H1 (cell line): ENCODE measurements at regions not wholly inside any gene's neighbourhood (a gene's known extent, or its start where the extent isn't known, plus 50 kb on each side); places are given as distances from the start of the nearest gene placed in this dataset.

Experiments used
- CTCF ChIA-PET: fragments of 300-600 bp; sonication (Branson Sonifier 250); formaldehyde crosslinking; loops from one replicate; lab custom pipeline; 2021; ENCODE audit not compliant: partially characterized antibody; lab: Charles Lee
- POLR2A ChIA-PET: fragments of 300-600 bp; sonication (Branson Sonifier 250); formaldehyde crosslinking; loops from one replicate; lab custom pipeline; 2021; ENCODE audit warnings: inconsistent platforms; ENCODE audit not compliant: partially characterized antibody; lab: Charles Lee
- DNase-seq, 2 experiments: peaks; one replicate each; pipeline versions ENCODE4 v3.0.0 to v3.0.0-alpha.2; 2010 to 2022; ENCODE audit warnings: low spot score in 2 of 2, low read depth in 1 of 2, mixed read lengths in 1 of 2
- FAIRE-seq: peaks from 2 replicates; lab custom pipeline; 2011; peaks lifted over from hg19 to GRCh38; lab: Jason Lieb, UNC
- H2AFZ ChIP-seq: 2 replicates; pipeline ENCODE4 v1.8.1; 2012; ENCODE audit warnings: low read length, inconsistent platforms
- H2AK5ac ChIP-seq: 2 replicates; pipeline ENCODE4 v1.6.1; 2013; ENCODE audit warnings: low read depth, low read length
- H2BK120ac ChIP-seq: replicated peaks from 2 replicates; pipeline ENCODE3; 2013; ENCODE audit warnings: low read depth, low read length, inconsistent platforms
- H2BK12ac ChIP-seq: 2 replicates; pipeline ENCODE4 v1.6.1; 2013; ENCODE audit warnings: low read depth, low read length
- H2BK15ac ChIP-seq: 2 replicates; pipeline ENCODE4 v1.6.1; 2013; ENCODE audit warnings: low read length
- H2BK20ac ChIP-seq: 2 replicates; pipeline ENCODE4 v1.6.1; 2013; ENCODE audit warnings: low read length
- H2BK5ac ChIP-seq: 2 replicates; pipeline ENCODE4 v1.6.1; 2013; ENCODE audit warnings: low read depth, low read length
- H3K14ac ChIP-seq: 2 replicates; pipeline ENCODE4 v1.6.1; 2013; ENCODE audit warnings: inconsistent platforms; ENCODE audit not compliant: insufficient read length
- H3K18ac ChIP-seq: 2 replicates; pipeline ENCODE4 v1.6.1; 2013; ENCODE audit warnings: low read length; ENCODE audit errors: extremely low read depth
- H3K23ac ChIP-seq: 2 replicates; pipeline ENCODE4 v1.6.1; 2013; ENCODE audit warnings: inconsistent platforms; ENCODE audit not compliant: insufficient read length
- H3K23me2 ChIP-seq: 2 replicates; pipeline ENCODE4 v1.6.1; 2013; ENCODE audit warnings: low read depth, low read length
- H3K27ac ChIP-seq: 2 replicates; pipeline ENCODE4 v1.6.1; 2011; ENCODE audit warnings: low read depth, low read length, inconsistent platforms
- H3K27me3 ChIP-seq, 4 experiments: replicated peaks in 1 of 4; 1 replicate in 1 of 4; 2 replicates in 3 of 4; pipeline versions ENCODE4 v1.6.1 to v1.8.1; 2011 to 2013; ENCODE audit warnings: low read length in 3 of 4, mild to moderate bottlenecking in 3 of 4, inconsistent platforms in 2 of 4, mixed read lengths in 2 of 4, moderate library complexity in 1 of 4; ENCODE audit not compliant: control insufficient read depth in 3 of 4, insufficient read depth in 3 of 4; ENCODE audit errors: extremely low read depth in 1 of 4
- H3K36me3 ChIP-seq, 4 experiments: 2 replicates each; pipeline versions ENCODE4 v1.6.1 to v1.8.1; 2011 to 2013; ENCODE audit warnings: mild to moderate bottlenecking in 4 of 4, low read length in 3 of 4, moderate library complexity in 2 of 4, control low read depth in 1 of 4, inconsistent platforms in 1 of 4; ENCODE audit not compliant: insufficient read depth in 4 of 4, control insufficient read depth in 2 of 4
- H3K4ac ChIP-seq: replicated peaks from 2 replicates; pipeline ENCODE3; 2013; ENCODE audit warnings: low read length, low read depth, mixed read lengths, inconsistent platforms; ENCODE audit not compliant: insufficient read length
- H3K4me1 ChIP-seq, 4 experiments: replicated peaks in 1 of 4; 1 replicate in 1 of 4; 2 replicates in 3 of 4; pipeline versions ENCODE4 v1.6.1 to v1.8.1; 2011 to 2013; ENCODE audit warnings: low read length in 3 of 4, inconsistent platforms in 2 of 4, mixed read lengths in 1 of 4; ENCODE audit not compliant: insufficient read depth in 4 of 4, control insufficient read depth in 3 of 4
- H3K4me2 ChIP-seq, 2 experiments: 2 replicates each; pipeline versions ENCODE4 v1.6.1 to v1.8.1; 2011 to 2013; ENCODE audit warnings: low read depth in 2 of 2, low read length in 2 of 2, control low read depth in 1 of 2, inconsistent platforms in 1 of 2, mild to moderate bottlenecking in 1 of 2; ENCODE audit not compliant: insufficient read depth in 1 of 2
- H3K4me3 ChIP-seq, 4 experiments: fragments of 200-600, 300-600 bp in 1 of 4; sonication (generic), shearing (Covaris generic), sonication (Bioruptor Twin) in 1 of 4; 2 replicates each; pipeline versions ENCODE4 v1.5.1 to v1.8.1; 2011 to 2016; ENCODE audit warnings: low read length in 4 of 4, low read depth in 3 of 4, control low read depth in 2 of 4, inconsistent platforms in 2 of 4, mild to moderate bottlenecking in 2 of 4, mixed read lengths in 1 of 4, moderate library complexity in 1 of 4; ENCODE audit not compliant: insufficient read depth in 2 of 4; ENCODE audit errors: extremely low read depth in 1 of 4
- H3K56ac ChIP-seq: replicated peaks from 2 replicates; pipeline ENCODE3; 2013; ENCODE audit warnings: low read depth, mild to moderate bottlenecking, mixed read lengths, low read length, inconsistent platforms; ENCODE audit not compliant: insufficient read length
- H3K79me1 ChIP-seq: 2 replicates; pipeline ENCODE4 v1.6.1; 2013; ENCODE audit warnings: low read depth, low read length, control low read depth
- H3K79me2 ChIP-seq, 2 experiments: 2 replicates each; pipeline versions ENCODE4 v1.6.1 to v1.8.1; 2012 to 2013; ENCODE audit warnings: low read length in 2 of 2, mild to moderate bottlenecking in 2 of 2, inconsistent platforms in 1 of 2; ENCODE audit not compliant: insufficient read depth in 2 of 2, control insufficient read depth in 1 of 2
- H3K9ac ChIP-seq, 4 experiments: replicated peaks in 1 of 4; 1 replicate in 1 of 4; 2 replicates in 3 of 4; pipeline versions ENCODE4 v1.6.1 to v1.8.1; 2011 to 2013; ENCODE audit warnings: low read depth in 3 of 4, low read length in 3 of 4, control low read depth in 2 of 4, mild to moderate bottlenecking in 2 of 4, moderate library complexity in 2 of 4, inconsistent platforms in 1 of 4; ENCODE audit errors: extremely low read depth in 1 of 4
- H3K9me3 ChIP-seq, 2 experiments: 2 replicates each; pipeline versions ENCODE4 v1.6.1 to v1.8.1; 2012 to 2013; ENCODE audit warnings: mild to moderate bottlenecking in 2 of 2, moderate library complexity in 2 of 2, control low read depth in 1 of 2, inconsistent platforms in 1 of 2, low read depth in 1 of 2, low read length in 1 of 2, mixed read lengths in 1 of 2; ENCODE audit not compliant: insufficient read depth in 2 of 2
- H4K20me1 ChIP-seq, 2 experiments: replicated peaks in 1 of 2; 2 replicates each; pipeline versions ENCODE3 to v1.8.1; 2011 to 2013; ENCODE audit warnings: inconsistent platforms in 2 of 2, low read length in 2 of 2, mild to moderate bottlenecking in 1 of 2; ENCODE audit not compliant: insufficient read depth in 2 of 2, control insufficient read depth in 1 of 2
- H4K5ac ChIP-seq: 2 replicates; pipeline ENCODE4 v1.6.1; 2013; ENCODE audit warnings: low read length, low read depth, mixed read lengths, inconsistent platforms; ENCODE audit not compliant: insufficient read length
- H4K8ac ChIP-seq: 2 replicates; pipeline ENCODE4 v1.8.0; 2013; ENCODE audit warnings: mild to moderate bottlenecking, moderate library complexity, low read length, inconsistent platforms; ENCODE audit not compliant: insufficient read depth; ENCODE audit errors: extremely low read depth
- H4K91ac ChIP-seq: replicated peaks from 2 replicates; pipeline ENCODE3; 2013; ENCODE audit warnings: low read length, mixed read lengths, inconsistent platforms; ENCODE audit not compliant: insufficient read length
- ATF2 ChIP-seq: IDR thresholded peaks from 2 replicates; pipeline ENCODE4 v1.6.1; 2012; ENCODE audit warnings: low read length, inconsistent platforms
- ATF3 ChIP-seq: IDR thresholded peaks from 2 replicates; pipeline ENCODE4 v1.6.1; 2011; ENCODE audit warnings: low read depth, mild to moderate bottlenecking, low read length; ENCODE audit not compliant: insufficient read depth
- BACH1 ChIP-seq: IDR thresholded peaks from 2 replicates; pipeline ENCODE4 v1.6.1; 2012; ENCODE audit warnings: low read length, improper control_type of control experiment
- CBX5 ChIP-seq: fragments of 300-800, 300-1000 bp; sonication (generic); IDR thresholded peaks from 2 replicates; pipeline ENCODE4 v1.7.1; 2016; ENCODE audit warnings: antibody characterized with exemption, low read length, low read depth
- CEBPB ChIP-seq: IDR thresholded peaks from 2 replicates; pipeline ENCODE4 v1.6.1; 2012; ENCODE audit warnings: low read depth, low read length
- CHD1 ChIP-seq: IDR thresholded peaks from 2 replicates; pipeline ENCODE4 v1.6.1; 2012; ENCODE audit warnings: low read depth, low read length, improper control_type of control experiment
- GABPA ChIP-seq: IDR thresholded peaks from 2 replicates; pipeline ENCODE4 v1.6.1; 2011; ENCODE audit warnings: mild to moderate bottlenecking, low read length, moderate library complexity, borderline replicate concordance; ENCODE audit not compliant: insufficient read depth
- POLR2A ChIP-seq, 2 experiments: IDR thresholded peaks; 1 replicate in 1 of 2; 2 replicates in 1 of 2; pipeline ENCODE4 v1.6.1; 2011; ENCODE audit warnings: low read depth in 2 of 2, low read length in 2 of 2, mild to moderate bottlenecking in 2 of 2; ENCODE audit errors: control extremely low read depth in 1 of 2
- RFX5 ChIP-seq: IDR thresholded peaks from 2 replicates; pipeline ENCODE4 v1.6.1; 2011; ENCODE audit warnings: low read depth, low read length, improper control_type of control experiment, borderline replicate concordance
- SIN3A ChIP-seq, 2 experiments: IDR thresholded peaks in 1 of 2; conservative IDR thresholded peaks in 1 of 2; 2 replicates each; pipeline ENCODE4 v1.6.1; 2011 to 2012; ENCODE audit warnings: low read length in 2 of 2, improper control_type of control experiment in 1 of 2, low read depth in 1 of 2, mild to moderate bottlenecking in 1 of 2
- SP4 ChIP-seq: IDR thresholded peaks from 2 replicates; pipeline ENCODE4 v1.6.1; 2012; ENCODE audit warnings: low read length, inconsistent platforms
- TCF12 ChIP-seq: IDR thresholded peaks from 2 replicates; pipeline ENCODE4 v1.6.1; 2011; ENCODE audit warnings: low read depth, mild to moderate bottlenecking, low read length
- TEAD4 ChIP-seq: IDR thresholded peaks from 2 replicates; pipeline ENCODE4 v1.6.1; 2012; ENCODE audit warnings: low read depth, low read length, inconsistent platforms, mixed read lengths
- WGBS, 2 experiments: shearing (Covaris generic) in 1 of 2; methylation state at CpG; one replicate each; pipeline versions ENCODE4 v1.1.6 to v1.1.7; 2013 to 2015; ENCODE audit warnings: low lambda C conversion rate in 2 of 2, mixed read lengths in 2 of 2, inconsistent platforms in 1 of 2, low coverage in 1 of 2, missing lambda C conversion rate in 1 of 2; ENCODE audit not compliant: insufficient replicate concordance in 2 of 2, insufficient coverage in 1 of 2, insufficient read length in 1 of 2; ENCODE audit errors: extremely low coverage in 1 of 2, missing lambda C conversion rate in 1 of 2; 5-methylcytosine and 5-hydroxymethylcytosine counted together

GRCh38 chr14:84726471-84726870 is 803.5 kb upstream of the FLRT2 start:
- no peak overlapping the region for H2BK15ac ChIP-seq
- POLR2A ChIA-PET = no interaction called here
- no peak overlapping the region for H3K23ac ChIP-seq
- H3K79me1 ChIP-seq = no peaks in the 10 kb centered on the region
- H3K36me3 ChIP-seq = no peaks in the 10 kb centered on the region
- H4K5ac ChIP-seq = no peak overlapping the region
- no peak overlapping the region for H2AK5ac ChIP-seq
- CTCF ChIA-PET = interaction anchor here (0.6 kb wide), 1 partner anchor 26 kb away, joined by 3 read pairs; no protein-coding TSS in a partner anchor
- H2AFZ ChIP-seq = no peak overlapping the region
- H3K27ac ChIP-seq = no peak overlapping the region
- H4K20me1 ChIP-seq = no peaks in the 10 kb centered on the region
- H3K14ac ChIP-seq = no peak overlapping the region
- no peak overlapping the region for H2BK5ac ChIP-seq
- no peak overlapping the region for H3K56ac ChIP-seq
- no peak overlapping the region for H4K91ac ChIP-seq
- H3K18ac ChIP-seq = no peak overlapping the region
- no peak overlapping the region for H2BK12ac ChIP-seq
- WGBS, 2 experiments = 93% methylated on average over 4 of the region's 4 CpGs; no CpG with 5 or more reads in 1 of the 2 experiments
- H3K79me2 ChIP-seq = no peaks in the 10 kb centered on the region
- H3K4me1 ChIP-seq = no peaks in the 10 kb centered on the region
- H3K9ac ChIP-seq = no peak overlapping the region
- H3K4me3 ChIP-seq = no peak overlapping the region
- no peaks in the 10 kb centered on the region for H3K27me3 ChIP-seq
- H3K4ac ChIP-seq = no peak overlapping the region
- FAIRE-seq (no peak), DNase-seq (no peak)
- no peak overlapping the region for H3K4me2 ChIP-seq
- no peaks in the 10 kb centered on the region for H3K9me3 ChIP-seq
- no peak overlapping the region for H2BK20ac ChIP-seq
- no peaks in the 10 kb centered on the region for H3K23me2 ChIP-seq
- no peak overlapping the region for H2BK120ac ChIP-seq
- no peak overlapping the region for H4K8ac ChIP-seq
- TF ChIP-seq GABPA (no peak), TCF12 (no peak), BACH1 (no peak), CBX5 (no peak), CHD1 (no peak), SP4 (no peak), POLR2A (IDR thresholded peaks at IDR 0.05; ENCODE audit: control extremely low read depth in 1 of 2, low read depth in 2 of 2, low read length in 2 of 2) (no peak), ATF2 (no peak), SIN3A (conservative IDR thresholded peaks at IDR 0.05 in 1 of 2, IDR thresholded peaks at IDR 0.05 in 1 of 2; ENCODE audit: low read depth in 1 of 2, low read length in 2 of 2) (no peak), CEBPB (no peak), ATF3 (no peak), RFX5 (no peak), TEAD4 (no peak)
